DOHH2 (cell line): ENCODE measurements at regions not wholly inside any gene's neighbourhood (a gene's known extent, or its start where the extent isn't known, plus 50 kb on each side); places are given as distances from the start of the nearest gene placed in this dataset.

Experiments
- CTCF ChIP-seq: fragments of 200-600 bp; sonication (generic); IDR thresholded peaks from one replicate; pipeline ENCODE4 v1.5.1; 2014; ENCODE audit warnings: antibody characterized with exemption, mild to moderate bottlenecking, low read depth, low read length; ENCODE audit not compliant: poor library complexity, severe bottlenecking
- EZH2phosphoT487 ChIP-seq: fragments of 200-600 bp; sonication (generic); IDR thresholded peaks from 2 replicates; pipeline ENCODE4 v1.6.1; 2017; ENCODE audit warnings: borderline replicate concordance, mild to moderate bottlenecking, antibody characterized with exemption, low read length, moderate library complexity, mixed read lengths

GRCh38 chr5:3359642-3360041 lies 236.0 kb upstream of the IRX1 start:
- TF ChIP-seq CTCF = no peak
- TF ChIP-seq EZH2phosphoT487 = no peak
